A549 (cell line): ENCODE measurements at regions not wholly inside any gene's neighbourhood (a gene's known extent, or its start where the extent isn't known, plus 50 kb on each side); places are given as distances from the start of the nearest gene placed in this dataset.
"Not testable (repeated sequence)": the region's sequence is repeated elsewhere in the genome, so short reads cannot be mapped to it uniquely, and the experiment has no call there.

Experiments
- ATAC-seq, 2 experiments: fragments of 200-7000 bp in 1 of 2; fragments of >200 bp in 1 of 2; cut with Nextera tagmentation in 1 of 2; cut with Tn5 transposase in 1 of 2; 3 replicates each; pipeline versions ENCODE4 v1.8.0 to v1.9.1; 2018 to 2020; ENCODE audit warnings: mild to moderate bottlenecking in 1 of 2, moderate library complexity in 1 of 2
- CTCF ChIA-PET: fragments of 300-600 bp; sonication (Branson Sonifier 250); formaldehyde crosslinking; extraction: SDS; loops from one replicate; lab custom pipeline; 2021; ENCODE audit warnings: antibody characterized with exemption, inconsistent platforms; lab: Yijun Ruan, JAX
- POLR2A ChIA-PET: fragments of 350-600 bp; formaldehyde crosslinking; extraction: SDS; loops from one replicate; lab custom pipeline; 2021; ENCODE audit warnings: antibody characterized with exemption, inconsistent platforms; lab: Yijun Ruan, JAX
- DNase-seq, 2 experiments: peaks; one replicate each; pipeline versions ENCODE4 v3.0.0 to v3.0.0-alpha.2; 2011 to 2016; ENCODE audit warnings: low read depth in 1 of 2, low spot score in 1 of 2
- FAIRE-seq: peaks from 2 replicates; lab custom pipeline; 2011; peaks lifted over from hg19 to GRCh38; lab: Jason Lieb, UNC
- H3K27ac ChIP-seq, 2 experiments: fragments of >200 bp; sonication (Bioruptor Twin); formaldehyde crosslinking; 3 replicates each; pipeline ENCODE4 v1.5.1; 2016 to 2017
- H3K4me1 ChIP-seq: fragments of >200 bp; sonication (Bioruptor Twin); formaldehyde crosslinking; 3 replicates; pipeline ENCODE4 v1.6.1; 2016
- H3K4me2 ChIP-seq: fragments of >200 bp; sonication (Bioruptor Twin); formaldehyde crosslinking; 3 replicates; pipeline ENCODE4 v1.6.1; 2016
- H3K4me3 ChIP-seq: fragments of >200 bp; sonication (Bioruptor Twin); formaldehyde crosslinking; 3 replicates; pipeline ENCODE4 v1.5.1; 2016
- H3K9me3 ChIP-seq: fragments of >200 bp; sonication (Bioruptor Twin); formaldehyde crosslinking; 3 replicates; pipeline ENCODE4 v1.6.1; 2016
- CEBPB ChIP-seq, 2 experiments: fragments of >200 bp in 1 of 2; sonication (Bioruptor Twin) in 1 of 2; formaldehyde crosslinking in 1 of 2; IDR thresholded peaks; 2 replicates each; pipeline ENCODE4 v1.6.1; 2012 to 2016
- CHD2 ChIP-seq: fragments of 150-350 bp; IDR thresholded peaks from 2 replicates; pipeline ENCODE4 v1.6.1; 2014; ENCODE audit warnings: low read length; ENCODE audit not compliant: partially characterized antibody
- CTCF ChIP-seq: fragments of >200 bp; sonication (Bioruptor Twin); formaldehyde crosslinking; IDR thresholded peaks from 3 replicates; pipeline ENCODE4 v1.5.1; 2016
- E2F6 ChIP-seq: IDR thresholded peaks from 2 replicates; pipeline ENCODE4 v1.6.1; 2012; ENCODE audit warnings: low read depth, borderline replicate concordance
- EP300 ChIP-seq, 2 experiments: fragments of >200 bp; sonication (Bioruptor Twin); formaldehyde crosslinking; IDR thresholded peaks; 2 replicates in 1 of 2; 3 replicates in 1 of 2; pipeline ENCODE4 v1.6.1; 2016 to 2017
- ESRRA ChIP-seq: fragments of 150-350 bp; IDR thresholded peaks from 2 replicates; pipeline ENCODE4 v1.6.1; 2014; ENCODE audit warnings: mild to moderate bottlenecking, low read length, borderline replicate concordance
- FOSL2 ChIP-seq, 2 experiments: fragments of 450-650 bp in 1 of 2; fragments of >200 bp in 1 of 2; sonication (Bioruptor Twin) in 1 of 2; formaldehyde crosslinking; IDR thresholded peaks; 2 replicates each; pipeline versions ENCODE4 v1.5.0 to v1.6.1; 2016 to 2020; ENCODE audit warnings: mild to moderate bottlenecking in 1 of 2, moderate library complexity in 1 of 2
- HDAC2 ChIP-seq: fragments of 200-600 bp; sonication (generic); IDR thresholded peaks from 2 replicates; pipeline ENCODE4 v1.6.1; 2016
- HOXB5 ChIP-seq: fragments of 250-450 bp; sonication (Bioruptor Pico); IDR thresholded peaks from 2 replicates; pipeline ENCODE4 v1.5.0; 2020; ENCODE audit warnings: mild to moderate bottlenecking, moderate library complexity
- JUNB ChIP-seq: fragments of >200 bp; sonication (Bioruptor Twin); formaldehyde crosslinking; IDR thresholded peaks from 2 replicates; pipeline ENCODE4 v1.6.1; 2016
- MAFK ChIP-seq: fragments of 450-650 bp; IDR thresholded peaks from 2 replicates; pipeline ENCODE4 v1.6.1; 2014; ENCODE audit not compliant: partially characterized antibody
- MAZ ChIP-seq: fragments of 150-350 bp; IDR thresholded peaks from 2 replicates; pipeline ENCODE4 v1.6.1; 2014; ENCODE audit warnings: antibody characterized with exemption, low read depth, low read length, borderline replicate concordance
- NFE2L2 ChIP-seq: fragments of 150-350 bp; conservative IDR thresholded peaks from 2 replicates; pipeline ENCODE4 v1.6.1; 2014; ENCODE audit warnings: low read length
- NR3C1 ChIP-seq: fragments of >200 bp; sonication (Bioruptor Twin); formaldehyde crosslinking; IDR thresholded peaks from 3 replicates; pipeline ENCODE4 v1.6.1; 2017
- POLR2A ChIP-seq: IDR thresholded peaks from 2 replicates; pipeline ENCODE4 v1.6.1; 2012; ENCODE audit warnings: mild to moderate bottlenecking, low read length
- RAD21 ChIP-seq, 2 experiments: fragments of >200 bp in 1 of 2; sonication (Bioruptor Twin) in 1 of 2; formaldehyde crosslinking in 1 of 2; IDR thresholded peaks in 1 of 2; conservative IDR thresholded peaks in 1 of 2; 2 replicates in 1 of 2; 3 replicates in 1 of 2; pipeline ENCODE4 v1.6.1; 2012 to 2018; ENCODE audit warnings: inconsistent platforms in 1 of 2
- RCOR1 ChIP-seq: fragments of 150-350 bp; IDR thresholded peaks from 2 replicates; pipeline ENCODE4 v1.6.1; 2014; ENCODE audit warnings: antibody characterized with exemption, low read length, low read depth
- SMC3 ChIP-seq: fragments of >200 bp; sonication (Bioruptor Twin); formaldehyde crosslinking; IDR thresholded peaks from 3 replicates; pipeline ENCODE4 v1.6.1; 2018; ENCODE audit warnings: inconsistent platforms
- TFCP2L1 ChIP-seq: fragments of 250-450 bp; sonication (Bioruptor Pico); IDR thresholded peaks from 2 replicates; pipeline ENCODE4 v1.5.0; 2021; ENCODE audit warnings: mild to moderate bottlenecking
- ZFP36 ChIP-seq: fragments of 450-650 bp; IDR thresholded peaks from 2 replicates; pipeline ENCODE4 v1.6.1; 2014; ENCODE audit warnings: borderline replicate concordance; ENCODE audit not compliant: partially characterized antibody
- ZSCAN20 ChIP-seq: fragments of 250-450 bp; sonication (Bioruptor Pico); IDR thresholded peaks from 2 replicates; pipeline ENCODE4 v1.8.0; 2022; ENCODE audit warnings: mild to moderate bottlenecking, moderate library complexity
- WGBS: methylation state at CpG from one replicate; pipeline ENCODE4 v1.1.6; 2017; ENCODE audit errors: missing lambda C conversion rate; 5-methylcytosine and 5-hydroxymethylcytosine counted together
- TF ChIP-seq, protein P1 (sequence below): IDR thresholded peaks from 2 replicates; pipeline ENCODE4 v1.6.1; 2012
- TF ChIP-seq, protein P2 (sequence below): IDR thresholded peaks from 2 replicates; pipeline ENCODE4 v1.6.1; 2012
- TF ChIP-seq, protein P3 (sequence below): fragments of 250-450 bp; sonication (Bioruptor Pico); IDR thresholded peaks from 2 replicates; pipeline ENCODE4 v1.5.0; 2020; ENCODE audit warnings: low read depth, mild to moderate bottlenecking, moderate library complexity

- ChIA-PET CTCF (no interaction called here), POLR2A (no interaction called here)
- Histone ChIP-seq H3K4me3 (no peak overlapping the region), H3K4me1 (no peaks in the 10 kb centered on the region), H3K4me2 (no peak overlapping the region), H3K27ac (no peak overlapping the region), H3K9me3 (no peaks in the 10 kb centered on the region)
- 12% methylated on average over 2 of the region's 2 CpGs for WGBS
- no peak for TF ChIP-seq TFCP2L1 (CRISPR knock-in tag)
- no peak for TF ChIP-seq ZFP36
- no peak for TF ChIP-seq HDAC2
- no peak for TF ChIP-seq RCOR1
- no peak for TF ChIP-seq E2F6
- TF ChIP-seq FOSL2 (IDR thresholded peaks at IDR 0.05) = no peak
- TF ChIP-seq FOSL2 (CRISPR knock-in tag; IDR thresholded peaks at IDR 0.05) = no peak
- no peak for TF ChIP-seq CEBPB (IDR thresholded peaks at IDR 0.05)
- no peak for TF ChIP-seq NR3C1
- TF ChIP-seq, protein P1, sequence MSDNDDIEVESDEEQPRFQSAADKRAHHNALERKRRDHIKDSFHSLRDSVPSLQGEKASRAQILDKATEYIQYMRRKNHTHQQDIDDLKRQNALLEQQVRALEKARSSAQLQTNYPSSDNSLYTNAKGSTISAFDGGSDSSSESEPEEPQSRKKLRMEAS = no peak
- TF ChIP-seq, protein P2, sequence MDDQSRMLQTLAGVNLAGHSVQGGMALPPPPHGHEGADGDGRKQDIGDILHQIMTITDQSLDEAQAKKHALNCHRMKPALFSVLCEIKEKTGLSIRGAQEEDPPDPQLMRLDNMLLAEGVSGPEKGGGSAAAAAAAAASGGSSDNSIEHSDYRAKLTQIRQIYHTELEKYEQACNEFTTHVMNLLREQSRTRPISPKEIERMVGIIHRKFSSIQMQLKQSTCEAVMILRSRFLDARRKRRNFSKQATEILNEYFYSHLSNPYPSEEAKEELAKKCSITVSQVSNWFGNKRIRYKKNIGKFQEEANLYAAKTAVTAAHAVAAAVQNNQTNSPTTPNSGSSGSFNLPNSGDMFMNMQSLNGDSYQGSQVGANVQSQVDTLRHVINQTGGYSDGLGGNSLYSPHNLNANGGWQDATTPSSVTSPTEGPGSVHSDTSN = no peak
- ATAC-seq (no peak), FAIRE-seq (no peak), DNase-seq (no peak)
These were observed 327.7 kb upstream of the LMCD1 start for GRCh38 chr3:8173892-8174291.

DNA sequence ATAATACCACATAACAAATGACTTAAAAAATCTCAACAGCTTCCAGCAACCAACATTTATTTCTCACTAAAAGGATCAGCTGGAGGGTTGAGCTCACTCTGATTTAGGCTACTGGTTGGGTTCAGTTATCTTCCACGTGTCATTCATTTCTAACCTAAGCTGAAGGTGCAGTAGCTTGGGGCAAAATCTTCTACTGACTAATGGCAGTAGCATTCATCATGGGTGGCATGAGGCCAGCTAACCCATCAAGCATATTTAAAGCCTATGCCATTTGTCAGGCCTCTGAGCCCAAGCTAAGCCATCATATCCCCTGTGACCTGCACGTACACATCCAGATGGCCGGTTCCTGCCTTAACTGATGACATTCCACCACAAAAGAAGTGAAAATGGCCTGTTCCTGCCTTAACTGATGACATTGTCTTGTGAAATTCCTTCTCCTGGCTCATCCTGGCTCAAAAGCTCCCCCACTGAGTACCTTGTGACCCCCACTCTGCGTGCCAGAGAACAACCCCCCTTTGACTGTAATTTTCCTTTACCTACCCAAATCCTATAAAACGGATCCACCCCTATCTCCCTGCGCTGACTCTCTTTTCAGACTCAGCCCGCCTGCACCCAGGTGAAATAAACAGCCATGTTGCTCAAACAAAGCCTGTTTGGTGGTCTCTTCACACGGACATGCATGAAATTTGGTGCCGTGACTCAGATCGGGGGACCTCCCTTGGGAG lies 324.7 kb upstream of the LMCD1 start:
- CTCF ChIA-PET, ATAC-seq, H3K9me3 ChIP-seq, H3K4me1 ChIP-seq, FAIRE-seq, H3K4me3 ChIP-seq, H3K4me2 ChIP-seq, DNase-seq, POLR2A ChIA-PET, H3K27ac ChIP-seq: not testable (repeated sequence)
- 50% methylated on average over 10 of the region's 10 CpGs for WGBS

GRCh38 chr3:8178516-8178915 lies 323.1 kb upstream of the LMCD1 start:
- H3K4me2 ChIP-seq, H3K4me1 ChIP-seq, H3K4me3 ChIP-seq, H3K9me3 ChIP-seq, FAIRE-seq, H3K27ac ChIP-seq, POLR2A ChIA-PET, CTCF ChIA-PET, DNase-seq, ATAC-seq: not testable (repeated sequence)
- 46% methylated on average over 7 of the region's 7 CpGs for WGBS

DNA sequence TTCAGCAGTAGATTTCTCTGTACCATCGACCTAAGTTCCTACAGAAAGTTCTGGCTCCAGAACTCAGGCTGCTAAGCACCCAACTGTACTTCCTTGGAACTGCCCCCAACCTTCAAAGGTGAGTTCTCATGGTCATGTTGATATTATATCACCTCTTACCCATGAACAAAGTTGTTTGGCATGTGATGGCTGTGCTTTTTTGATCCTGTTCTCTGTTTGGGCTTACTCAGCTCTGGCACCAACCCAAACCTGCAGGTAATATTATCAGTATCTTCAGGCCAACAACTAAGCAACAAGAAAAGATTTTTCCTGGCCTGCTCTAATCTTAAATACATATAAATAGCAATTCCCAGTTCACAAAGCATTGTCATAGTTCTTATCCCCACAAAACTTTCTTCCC lies 318.7 kb upstream of the LMCD1 start:
- no peak overlapping the region for H3K27ac ChIP-seq
- no peaks in the 10 kb centered on the region for H3K4me1 ChIP-seq
- no peak for FAIRE-seq
- no peak for ATAC-seq
- no peak for TF ChIP-seq NFE2L2
- TF ChIP-seq MAFK = no peak
- no peak for TF ChIP-seq CHD2
- no peak for TF ChIP-seq JUNB
- TF ChIP-seq RCOR1 = no peak
- no peak for TF ChIP-seq ZSCAN20 (CRISPR knock-in tag)
- TF ChIP-seq POLR2A = no peak
- TF ChIP-seq, all 56 proteins: peak for 0
- no peak overlapping the region for H3K4me2 ChIP-seq
- DNase-seq = no peak
- ChIA-PET CTCF (no interaction called here), POLR2A (no interaction called here)
- 9% methylated on average over 1 of the region's 1 CpG for WGBS
- no peaks in the 10 kb centered on the region for H3K9me3 ChIP-seq
- no peak overlapping the region for H3K4me3 ChIP-seq

DNA sequence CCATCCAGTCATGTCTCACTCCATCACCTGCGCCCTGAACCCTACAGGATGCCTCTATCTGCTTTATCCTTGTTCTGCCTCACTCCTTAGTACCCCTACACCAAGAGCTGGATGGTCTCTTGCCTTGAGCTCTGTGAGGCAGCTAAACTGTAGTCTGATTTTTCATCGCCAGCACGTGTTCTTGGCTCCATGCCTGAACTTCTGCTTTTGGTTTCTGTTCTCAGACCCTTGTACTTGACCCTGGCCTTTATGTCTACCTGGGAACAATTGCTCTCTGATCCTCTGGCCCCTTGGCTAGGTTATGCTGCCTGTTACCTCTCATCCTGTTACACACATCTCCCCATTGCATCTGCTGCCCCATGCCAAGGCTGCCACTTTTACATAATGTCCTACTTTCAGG lies 318.0 kb upstream of the LMCD1 start:
- POLR2A ChIA-PET = no interaction called here
- WGBS = 60% methylated on average over 3 of the region's 3 CpGs
- no peak overlapping the region for H3K4me2 ChIP-seq
- DNase-seq (no peak), ATAC-seq (no peak), FAIRE-seq (no peak)
- no peaks in the 10 kb centered on the region for H3K4me1 ChIP-seq
- no peaks in the 10 kb centered on the region for H3K9me3 ChIP-seq
- no peak overlapping the region for H3K27ac ChIP-seq
- CTCF ChIA-PET = no interaction called here
- no peak overlapping the region for H3K4me3 ChIP-seq
- TF ChIP-seq RAD21 (conservative IDR thresholded peaks at IDR 0.05 in 1 of 2, IDR thresholded peaks at IDR 0.05 in 1 of 2) (no peak), SMC3 (no peak), EP300 (IDR thresholded peaks at IDR 0.05) (no peak), CTCF (no peak), ESRRA (no peak), NFE2L2 (no peak), CHD2 (no peak), MAZ (no peak), HOXB5 (CRISPR knock-in tag) (no peak)
- TF ChIP-seq, protein P3, sequence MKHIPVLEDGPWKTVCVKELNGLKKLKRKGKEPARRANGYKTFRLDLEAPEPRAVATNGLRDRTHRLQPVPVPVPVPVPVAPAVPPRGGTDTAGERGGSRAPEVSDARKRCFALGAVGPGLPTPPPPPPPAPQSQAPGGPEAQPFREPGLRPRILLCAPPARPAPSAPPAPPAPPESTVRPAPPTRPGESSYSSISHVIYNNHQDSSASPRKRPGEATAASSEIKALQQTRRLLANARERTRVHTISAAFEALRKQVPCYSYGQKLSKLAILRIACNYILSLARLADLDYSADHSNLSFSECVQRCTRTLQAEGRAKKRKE = no peak
